OCI-LY7 (cell line): ENCODE measurements at regions not wholly inside any gene's neighbourhood (a gene's known extent, or its start where the extent isn't known, plus 50 kb on each side); places are given as distances from the start of the nearest gene placed in this dataset.

Source experiments
- BruUV-seq: library from RNA; stranded (reverse); fragments of 400-500 nt; replicated peaks from 2 replicates; lab custom pipeline; 2021; lab: Mats Ljungman, UMichigan
- CTCF ChIA-PET: fragments of 300-600 bp; sonication (Branson Sonifier 250); formaldehyde crosslinking; loops from one replicate; lab custom pipeline; 2022; ENCODE audit warnings: antibody characterized with exemption; ENCODE audit not compliant: unreplicated experiment; lab: Charles Lee
- POLR2A ChIA-PET: fragments of 300-600 bp; sonication (Branson Sonifier 250); formaldehyde crosslinking; loops from one replicate; lab custom pipeline; 2022; ENCODE audit warnings: antibody characterized with exemption; lab: Charles Lee
- DNase-seq: peaks from one replicate; pipeline ENCODE4 v3.0.0-alpha.2; 2015; ENCODE audit warnings: low spot score
- H2AFZ ChIP-seq: fragments of 200-600 bp; sonication (generic), shearing (Covaris generic); 2 replicates; pipeline ENCODE4 v1.6.1; 2014; ENCODE audit warnings: mild to moderate bottlenecking, antibody characterized with exemption, low read length, moderate library complexity
- H3K27ac ChIP-seq: fragments of 200-600 bp; sonication (generic); 2 replicates; pipeline ENCODE4 v1.5.1; 2014; ENCODE audit warnings: mixed run types, low read depth, mild to moderate bottlenecking, moderate library complexity, low read length, inconsistent platforms; ENCODE audit not compliant: poor library complexity, severe bottlenecking
- H3K36me3 ChIP-seq: fragments of 200-600 bp; sonication (generic); 2 replicates; pipeline ENCODE4 v1.6.1; 2014; ENCODE audit warnings: mild to moderate bottlenecking, antibody characterized with exemption, low read length, moderate library complexity, mixed read lengths; ENCODE audit not compliant: insufficient read depth
- H3K4me1 ChIP-seq: fragments of 200-600 bp; sonication (generic); 2 replicates; pipeline ENCODE4 v1.5.1; 2014; ENCODE audit warnings: mild to moderate bottlenecking, low read length; ENCODE audit not compliant: insufficient read depth, poor library complexity, severe bottlenecking
- H3K4me2 ChIP-seq: fragments of 200-600 bp; sonication (generic); 2 replicates; pipeline ENCODE4 v1.6.1; 2014; ENCODE audit warnings: mild to moderate bottlenecking, low read length
- H3K4me3 ChIP-seq: fragments of 200-600 bp; sonication (generic); 2 replicates; pipeline ENCODE4 v1.5.1; 2014; ENCODE audit warnings: mild to moderate bottlenecking, low read depth, low read length; ENCODE audit not compliant: poor library complexity, severe bottlenecking
- H3K79me2 ChIP-seq: fragments of 200-600 bp; sonication (generic); 2 replicates; pipeline ENCODE4 v1.6.1; 2016; ENCODE audit warnings: low read depth, mild to moderate bottlenecking, low read length, moderate library complexity, mixed read lengths; ENCODE audit not compliant: insufficient read depth
- H3K9me2 ChIP-seq: fragments of 200-600 bp; sonication (generic); 2 replicates; pipeline ENCODE4 v1.6.1; 2016; ENCODE audit warnings: mild to moderate bottlenecking, low read length, mixed read lengths; ENCODE audit not compliant: insufficient read depth
- H3K9me3 ChIP-seq: fragments of 200-600 bp; sonication (generic); 2 replicates; pipeline ENCODE4 v1.6.1; 2014; ENCODE audit warnings: mild to moderate bottlenecking, mixed run types, low read length, mixed read lengths
- H4K20me1 ChIP-seq: fragments of 200-600 bp; sonication (generic); 2 replicates; pipeline ENCODE4 v1.6.1; 2014; ENCODE audit warnings: mild to moderate bottlenecking, antibody characterized with exemption, low read length, moderate library complexity, mixed read lengths; ENCODE audit not compliant: insufficient read depth
- EZH2phosphoT487 ChIP-seq: fragments of 200-600 bp; sonication (generic); IDR thresholded peaks from 2 replicates; pipeline ENCODE4 v1.6.1; 2018; ENCODE audit warnings: low read depth, borderline replicate concordance, mild to moderate bottlenecking, mixed run types, antibody characterized with exemption, low read length, moderate library complexity, mixed read lengths
- intact Hi-C: fragments of 100-400 bp; cut with micrococcal nuclease; formaldehyde crosslinking; loops from one replicate; pipeline ENCODE4 v1.10.0; 2022; ENCODE audit not compliant: unreplicated experiment
- TF ChIP-seq, protein P1 (sequence below): fragments of 200-600 bp; sonication (generic); conservative IDR thresholded peaks from 2 replicates; pipeline ENCODE4 v1.5.1; 2014; ENCODE audit warnings: mild to moderate bottlenecking, antibody characterized with exemption, low read length, moderate library complexity, mixed read lengths

- peak overlapping the region; percentile 31 for H3K4me2 ChIP-seq
- H3K36me3 ChIP-seq = no peaks in the 10 kb centered on the region
- no peaks in the 10 kb centered on the region for H3K9me3 ChIP-seq
- intact Hi-C loops = no loop called here
- CTCF ChIA-PET = no interaction called here
- H4K20me1 ChIP-seq = no peaks in the 10 kb centered on the region
- H2AFZ ChIP-seq = no peak overlapping the region
- no peak overlapping the region for H3K27ac ChIP-seq
- H3K9me2 ChIP-seq = no peaks in the 10 kb centered on the region
- H3K4me1 ChIP-seq = peaks cover 12% of the 10 kb centered on the region
- DNase-seq = peak; percentile 22
- no peaks in the 10 kb centered on the region for H3K79me2 ChIP-seq
- POLR2A ChIA-PET = interaction anchor here (0.6 kb wide), 2 partner anchors 69 to 372 kb away, joined by 3 to 5 read pairs; no protein-coding TSS in a partner anchor
- BruUV-seq = no TSS peak
- TF ChIP-seq, protein P1, sequence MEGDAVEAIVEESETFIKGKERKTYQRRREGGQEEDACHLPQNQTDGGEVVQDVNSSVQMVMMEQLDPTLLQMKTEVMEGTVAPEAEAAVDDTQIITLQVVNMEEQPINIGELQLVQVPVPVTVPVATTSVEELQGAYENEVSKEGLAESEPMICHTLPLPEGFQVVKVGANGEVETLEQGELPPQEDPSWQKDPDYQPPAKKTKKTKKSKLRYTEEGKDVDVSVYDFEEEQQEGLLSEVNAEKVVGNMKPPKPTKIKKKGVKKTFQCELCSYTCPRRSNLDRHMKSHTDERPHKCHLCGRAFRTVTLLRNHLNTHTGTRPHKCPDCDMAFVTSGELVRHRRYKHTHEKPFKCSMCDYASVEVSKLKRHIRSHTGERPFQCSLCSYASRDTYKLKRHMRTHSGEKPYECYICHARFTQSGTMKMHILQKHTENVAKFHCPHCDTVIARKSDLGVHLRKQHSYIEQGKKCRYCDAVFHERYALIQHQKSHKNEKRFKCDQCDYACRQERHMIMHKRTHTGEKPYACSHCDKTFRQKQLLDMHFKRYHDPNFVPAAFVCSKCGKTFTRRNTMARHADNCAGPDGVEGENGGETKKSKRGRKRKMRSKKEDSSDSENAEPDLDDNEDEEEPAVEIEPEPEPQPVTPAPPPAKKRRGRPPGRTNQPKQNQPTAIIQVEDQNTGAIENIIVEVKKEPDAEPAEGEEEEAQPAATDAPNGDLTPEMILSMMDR = peak; percentile 72
- TF ChIP-seq EZH2phosphoT487 = no peak
- no peak overlapping the region for H3K4me3 ChIP-seq
Measured at GRCh38 chr4:101596781-101597552, 193.6 kb upstream of the BANK1 start.

GRCh38 chr4:101594588-101594987, 195.9 kb upstream of the BANK1 start:
- no peak for DNase-seq
- TF ChIP-seq, protein P1 = no peak
- no peak for TF ChIP-seq EZH2phosphoT487
- CTCF ChIA-PET = no interaction called here
- no peak overlapping the region for H3K4me3 ChIP-seq
- no peak overlapping the region for H3K27ac ChIP-seq
- no peak overlapping the region for H2AFZ ChIP-seq
- BruUV-seq = no TSS peak
- H4K20me1 ChIP-seq = no peaks in the 10 kb centered on the region
- no peaks in the 10 kb centered on the region for H3K9me2 ChIP-seq
- no peaks in the 10 kb centered on the region for H3K9me3 ChIP-seq
- no peaks in the 10 kb centered on the region for H3K36me3 ChIP-seq
- intact Hi-C loops = no loop called here
- no peaks in the 10 kb centered on the region for H3K79me2 ChIP-seq
- H3K4me1 ChIP-seq = peaks cover 12% of the 10 kb centered on the region
- POLR2A ChIA-PET = interaction anchor here (0.6 kb wide), 2 partner anchors 34 to 1718 kb away, joined by 4 to 6 read pairs; no protein-coding TSS in a partner anchor
- no peak overlapping the region for H3K4me2 ChIP-seq

GRCh38 chr4:101593666-101594065, 196.9 kb upstream of the BANK1 start:
- no peaks in the 10 kb centered on the region for H3K9me3 ChIP-seq
- ChIA-PET CTCF (no interaction called here), POLR2A (interaction anchor here (0.5 kb wide), 1 partner anchor 399 kb away, joined by 3 read pairs; no protein-coding TSS in a partner anchor)
- no peaks in the 10 kb centered on the region for H3K9me2 ChIP-seq
- no peak for DNase-seq
- intact Hi-C loops = no loop called here
- H2AFZ ChIP-seq = no peak overlapping the region
- H3K4me2 ChIP-seq = no peak overlapping the region
- H3K36me3 ChIP-seq = no peaks in the 10 kb centered on the region
- no peak overlapping the region for H3K4me3 ChIP-seq
- TF ChIP-seq, protein P1 = no peak
- no peak overlapping the region for H3K27ac ChIP-seq
- H3K4me1 ChIP-seq = peaks cover 12% of the 10 kb centered on the region
- no TSS peak for BruUV-seq
- no peaks in the 10 kb centered on the region for H3K79me2 ChIP-seq
- no peaks in the 10 kb centered on the region for H4K20me1 ChIP-seq
